IgD-negative memory B cell (primary cell): ENCODE measurements at regions not wholly inside any gene's neighbourhood (a gene's known extent, or its start where the extent isn't known, plus 50 kb on each side); places are given as distances from the start of the nearest gene placed in this dataset.

ENCODE experiments used
- H3K27ac Mint-ChIP-seq, 3 donors: one replicate each; pipeline ENCODE4 v1.8.0; 2020 to 2022; ENCODE audit warnings: mild to moderate bottlenecking in 3 of 3, mixed read lengths in 3 of 3, moderate library complexity in 1 of 3
- H3K27me3 Mint-ChIP-seq: one replicate; pipeline ENCODE4 v1.8.0; 2021; ENCODE audit warnings: mixed read lengths
- H3K36me3 Mint-ChIP-seq: one replicate; pipeline ENCODE4 v1.8.0; 2020; ENCODE audit warnings: mild to moderate bottlenecking, mixed read lengths
- H3K4me1 Mint-ChIP-seq, 3 donors: one replicate each; pipeline ENCODE4 v1.8.0; 2020 to 2022; ENCODE audit warnings: mixed read lengths in 3 of 3, mild to moderate bottlenecking in 1 of 3
- H3K4me3 Mint-ChIP-seq, 4 donors: one replicate each; pipeline ENCODE4 v1.8.0; 2020 to 2022; ENCODE audit warnings: mild to moderate bottlenecking in 4 of 4, mixed read lengths in 4 of 4, moderate library complexity in 3 of 4
- H3K9me3 Mint-ChIP-seq, 3 donors: one replicate each; pipeline ENCODE4 v1.8.0; 2020 to 2021; ENCODE audit warnings: mixed read lengths in 3 of 3, mild to moderate bottlenecking in 1 of 3

DNA sequence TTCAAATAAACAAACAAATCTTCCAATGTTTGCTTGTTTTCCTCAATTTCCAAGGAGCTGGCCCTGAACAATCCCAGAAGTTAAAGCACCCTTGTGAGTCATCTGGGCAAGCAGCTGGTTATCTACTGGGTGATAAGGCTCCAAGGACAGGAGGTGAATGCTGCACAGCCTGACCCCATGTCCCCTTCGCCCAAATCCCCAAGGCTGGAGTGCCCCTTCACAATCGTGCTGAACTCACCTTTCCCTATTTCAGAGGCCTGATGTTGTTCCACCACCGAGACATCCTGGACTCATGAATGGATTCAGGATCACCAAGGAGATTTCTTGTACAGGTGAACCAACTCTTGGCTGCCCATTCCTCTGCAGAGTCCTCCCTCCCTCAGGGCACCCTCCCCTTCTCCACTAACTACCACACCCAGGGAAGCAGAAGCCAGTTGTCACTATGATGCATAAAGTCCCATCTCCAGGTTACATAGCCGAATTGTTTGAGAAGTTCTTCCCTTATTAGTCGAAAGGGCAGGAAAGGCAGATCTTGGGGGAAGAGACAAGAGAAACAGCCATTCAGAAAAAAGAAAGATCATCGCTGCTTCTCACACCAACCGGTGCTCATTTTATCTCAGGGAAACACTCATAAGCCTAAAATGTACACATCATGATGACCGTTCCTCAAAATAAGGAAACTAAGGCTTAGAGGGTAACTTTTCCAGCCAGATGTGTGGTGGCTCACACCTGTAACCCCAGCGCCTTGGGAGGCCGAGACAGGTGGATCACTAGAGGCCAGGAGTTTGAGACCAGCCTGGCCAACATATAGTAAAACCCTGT is 138.8 kb upstream of the RREB1 start:
- no peak overlapping the region for H3K27ac Mint-ChIP-seq
- H3K27me3 Mint-ChIP-seq, result no peaks in the 10 kb centered on the region
- H3K9me3 Mint-ChIP-seq, result peaks cover 0 to 2% (median 0%) of the 10 kb centered on the region in 3 donors
- H3K36me3 Mint-ChIP-seq, result no peaks in the 10 kb centered on the region
- H3K4me3 Mint-ChIP-seq, result no peak overlapping the region
- H3K4me1 Mint-ChIP-seq, result no peaks in the 10 kb centered on the region

DNA sequence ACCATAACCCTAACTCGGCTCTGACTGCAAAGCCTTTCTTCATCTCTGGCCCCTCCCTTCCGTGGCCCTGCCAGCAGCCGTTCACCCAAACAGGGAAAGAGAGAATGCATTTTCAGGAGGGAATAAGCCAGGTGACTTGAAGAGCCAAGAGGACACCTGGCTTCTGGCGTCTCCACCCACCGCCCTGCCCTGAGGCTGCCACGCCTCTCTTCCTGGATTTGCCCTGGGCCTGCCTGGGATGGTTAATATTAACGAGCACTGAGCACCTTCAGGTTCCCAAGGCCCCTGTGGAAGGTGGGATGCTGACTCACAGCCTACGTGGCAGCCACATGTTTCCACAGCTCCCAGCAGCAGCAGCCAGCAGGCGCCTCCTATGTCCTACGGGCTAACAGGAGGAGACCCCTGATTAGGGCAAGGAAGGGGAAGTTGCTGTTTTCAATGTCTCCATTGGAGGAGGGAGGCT is 138.0 kb upstream of the RREB1 start:
- no peak overlapping the region for H3K4me3 Mint-ChIP-seq
- no peaks in the 10 kb centered on the region for H3K36me3 Mint-ChIP-seq
- H3K27me3 Mint-ChIP-seq, result no peaks in the 10 kb centered on the region
- no peaks in the 10 kb centered on the region for H3K4me1 Mint-ChIP-seq
- peaks cover 0 to 2% (median 0%) of the 10 kb centered on the region in 3 donors for H3K9me3 Mint-ChIP-seq
- H3K27ac Mint-ChIP-seq, result no peak overlapping the region

DNA sequence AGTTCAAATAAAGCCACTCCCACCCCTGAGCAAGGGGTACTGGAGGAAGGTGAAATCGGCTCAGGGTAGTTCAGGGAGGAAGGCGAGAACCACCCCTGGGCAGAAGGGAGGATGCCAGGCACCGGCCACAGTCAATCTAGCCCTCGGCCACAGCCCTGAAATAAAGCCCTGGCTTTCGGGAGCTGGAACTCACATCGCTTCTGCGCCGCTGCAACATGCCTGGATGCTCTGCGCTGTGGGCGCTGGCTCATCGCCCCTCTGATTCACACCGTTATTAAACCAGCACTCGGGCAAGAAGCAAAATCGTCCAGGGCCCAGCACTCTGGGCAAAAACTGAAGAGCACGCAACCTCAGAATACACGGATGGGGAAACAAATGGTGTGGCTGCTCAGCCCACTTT is 136.9 kb upstream of the RREB1 start:
- Mint-ChIP-seq H3K27ac (no peak overlapping the region), H3K4me1 (no peaks in the 10 kb centered on the region), H3K36me3 (no peaks in the 10 kb centered on the region), H3K9me3 (peaks cover 0 to 2% (median 0%) of the 10 kb centered on the region in 3 donors), H3K4me3 (no peak overlapping the region), H3K27me3 (no peaks in the 10 kb centered on the region)

- Mint-ChIP-seq H3K9me3 (peaks cover 0 to 2% (median 0%) of the 10 kb centered on the region in 3 donors), H3K4me1 (no peaks in the 10 kb centered on the region), H3K27ac (no peak overlapping the region), H3K36me3 (no peaks in the 10 kb centered on the region), H3K27me3 (no peaks in the 10 kb centered on the region), H3K4me3 (no peak overlapping the region)
Observed at GRCh38 chr6:6971369-6971768, 136.4 kb upstream of the RREB1 start.

GRCh38 chr6:6972456-6972855 is 135.3 kb upstream of the RREB1 start:
- Mint-ChIP-seq H3K9me3 (peaks cover 0 to 2% (median 0%) of the 10 kb centered on the region in 3 donors), H3K27me3 (no peaks in the 10 kb centered on the region), H3K4me1 (no peaks in the 10 kb centered on the region), H3K4me3 (no peak overlapping the region), H3K36me3 (no peaks in the 10 kb centered on the region), H3K27ac (no peak overlapping the region)

- H3K4me1 Mint-ChIP-seq, result no peaks in the 10 kb centered on the region
- no peak overlapping the region for H3K4me3 Mint-ChIP-seq
- H3K27me3 Mint-ChIP-seq, result no peaks in the 10 kb centered on the region
- no peak overlapping the region for H3K27ac Mint-ChIP-seq
- peaks cover 0 to 2% (median 0%) of the 10 kb centered on the region in 3 donors for H3K9me3 Mint-ChIP-seq
- H3K36me3 Mint-ChIP-seq, result no peaks in the 10 kb centered on the region
Observed at GRCh38 chr6:6973721-6974120, 134.0 kb upstream of the RREB1 start.

DNA sequence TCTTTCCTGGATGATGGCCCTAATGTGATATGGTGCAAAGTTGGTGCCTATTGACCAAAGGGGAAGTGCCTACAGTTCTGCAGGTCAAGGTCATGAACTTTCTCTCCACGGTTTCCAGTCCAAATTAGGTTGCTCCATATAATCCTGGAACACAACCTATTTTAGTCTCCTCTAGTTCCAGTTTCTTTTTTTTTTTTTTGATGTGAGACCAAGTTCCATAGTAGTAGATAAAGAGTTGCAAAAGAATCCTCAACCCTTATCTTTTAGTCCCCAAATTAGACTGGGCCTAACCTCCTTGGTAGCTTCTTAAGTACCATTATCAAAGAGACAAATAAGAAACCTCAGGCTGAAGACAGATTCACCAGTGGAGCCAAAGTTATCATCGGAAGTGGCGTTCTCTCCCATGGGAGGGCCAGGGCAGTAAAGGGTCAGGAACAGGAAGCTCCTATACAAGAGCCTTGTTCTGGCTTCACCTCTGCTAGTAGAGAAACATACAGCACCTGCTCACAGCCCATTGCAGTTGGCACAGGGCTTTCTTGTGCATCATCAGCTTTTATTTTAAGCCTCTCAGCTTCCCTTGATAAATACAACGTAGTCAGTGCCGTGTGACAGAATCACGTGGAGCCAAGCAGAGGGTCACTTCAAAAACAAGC is 132.2 kb upstream of the RREB1 start:
- Mint-ChIP-seq H3K9me3 (no peaks in the 10 kb centered on the region), H3K4me1 (no peaks in the 10 kb centered on the region), H3K4me3 (no peak overlapping the region), H3K27ac (no peak overlapping the region), H3K36me3 (no peaks in the 10 kb centered on the region), H3K27me3 (no peaks in the 10 kb centered on the region)

GRCh38 chr6:6976193-6976592 is 131.6 kb upstream of the RREB1 start:
- no peak overlapping the region for H3K4me3 Mint-ChIP-seq
- no peaks in the 10 kb centered on the region for H3K36me3 Mint-ChIP-seq
- no peak overlapping the region for H3K27ac Mint-ChIP-seq
- no peaks in the 10 kb centered on the region for H3K27me3 Mint-ChIP-seq
- no peaks in the 10 kb centered on the region for H3K9me3 Mint-ChIP-seq
- no peaks in the 10 kb centered on the region for H3K4me1 Mint-ChIP-seq

DNA sequence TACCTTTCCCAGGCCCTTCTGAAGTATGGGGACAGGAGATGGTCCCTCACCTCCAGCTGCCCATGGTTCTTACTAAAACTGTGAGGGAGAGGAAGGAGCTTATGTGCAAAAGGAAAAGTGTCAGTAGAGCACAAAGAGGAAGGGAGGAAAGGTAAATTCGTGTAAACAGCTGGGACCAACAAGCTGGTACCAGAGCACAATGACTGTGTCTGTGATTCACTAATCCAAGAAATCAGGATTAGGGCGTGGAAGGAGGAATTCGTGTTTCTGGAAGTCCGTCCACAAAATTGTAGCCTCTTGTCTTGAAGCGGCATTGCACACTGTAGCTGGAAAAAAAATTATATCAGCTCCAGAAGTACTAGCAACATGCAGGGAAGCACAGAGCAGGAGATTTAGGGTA is 129.0 kb upstream of the RREB1 start:
- H3K9me3 Mint-ChIP-seq, result no peaks in the 10 kb centered on the region
- no peaks in the 10 kb centered on the region for H3K27me3 Mint-ChIP-seq
- H3K4me1 Mint-ChIP-seq, result no peaks in the 10 kb centered on the region
- H3K4me3 Mint-ChIP-seq, result no peak overlapping the region
- no peak overlapping the region for H3K27ac Mint-ChIP-seq
- H3K36me3 Mint-ChIP-seq, result no peaks in the 10 kb centered on the region

- H3K4me1 Mint-ChIP-seq, result no peaks in the 10 kb centered on the region
- H3K9me3 Mint-ChIP-seq, result no peaks in the 10 kb centered on the region
- H3K36me3 Mint-ChIP-seq, result no peaks in the 10 kb centered on the region
- peak overlapping the region in 1 of 3 donors; percentile 49 for H3K27ac Mint-ChIP-seq
- no peak overlapping the region for H3K4me3 Mint-ChIP-seq
- H3K27me3 Mint-ChIP-seq, result no peaks in the 10 kb centered on the region
Observed at GRCh38 chr6:6980999-6981597, 126.7 kb upstream of the RREB1 start.

DNA sequence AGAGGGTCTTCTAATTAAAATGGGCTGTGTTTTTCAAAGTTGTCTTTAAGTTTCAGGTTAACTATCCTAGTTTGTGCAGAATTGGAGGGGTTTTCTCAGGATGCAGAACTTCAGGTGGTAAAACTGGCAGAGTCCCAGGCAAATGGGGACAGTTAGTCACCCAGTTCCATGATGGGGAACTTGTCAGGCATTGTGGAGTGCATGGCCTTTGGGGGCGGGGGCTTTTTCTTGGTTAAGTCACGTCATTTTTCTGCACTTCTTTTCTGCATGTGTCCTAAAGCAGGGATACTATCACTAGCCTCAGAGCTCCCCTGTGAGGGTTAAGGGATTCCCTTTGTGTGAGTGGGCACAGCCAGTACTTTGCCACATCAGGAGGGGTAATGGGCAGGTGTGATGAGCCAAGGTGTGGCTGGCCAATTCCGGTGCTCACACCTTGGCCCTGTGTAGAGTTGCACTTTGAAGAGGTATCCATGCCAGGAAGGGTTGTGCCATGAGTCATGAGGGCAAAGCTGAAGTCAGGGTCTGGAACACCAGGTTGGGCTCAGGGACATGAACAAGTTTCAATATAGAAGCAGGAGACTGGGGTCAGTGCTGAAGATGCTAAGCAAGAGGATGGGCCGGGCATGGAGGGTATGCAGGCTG is 126.0 kb upstream of the RREB1 start:
- no peaks in the 10 kb centered on the region for H3K36me3 Mint-ChIP-seq
- H3K4me3 Mint-ChIP-seq, result peak overlapping the region in 1 of 4 donors; percentile 6
- H3K9me3 Mint-ChIP-seq, result no peaks in the 10 kb centered on the region
- no peaks in the 10 kb centered on the region for H3K4me1 Mint-ChIP-seq
- H3K27me3 Mint-ChIP-seq, result no peaks in the 10 kb centered on the region
- H3K27ac Mint-ChIP-seq, result peak overlapping the region in 1 of 3 donors; percentile 49

- no peaks in the 10 kb centered on the region for H3K4me1 Mint-ChIP-seq
- H3K4me3 Mint-ChIP-seq, result no peak overlapping the region
- no peaks in the 10 kb centered on the region for H3K9me3 Mint-ChIP-seq
- H3K27me3 Mint-ChIP-seq, result no peaks in the 10 kb centered on the region
- H3K27ac Mint-ChIP-seq, result no peak overlapping the region
- H3K36me3 Mint-ChIP-seq, result no peaks in the 10 kb centered on the region
Observed at GRCh38 chr6:6982663-6983062, 125.1 kb upstream of the RREB1 start.

GRCh38 chr6:6984585-6985366 is 123.0 kb upstream of the RREB1 start:
- Mint-ChIP-seq H3K27ac (no peak overlapping the region), H3K27me3 (peaks cover 2% of the 10 kb centered on the region), H3K9me3 (no peaks in the 10 kb centered on the region), H3K4me3 (no peak overlapping the region), H3K36me3 (no peaks in the 10 kb centered on the region), H3K4me1 (no peaks in the 10 kb centered on the region)

DNA sequence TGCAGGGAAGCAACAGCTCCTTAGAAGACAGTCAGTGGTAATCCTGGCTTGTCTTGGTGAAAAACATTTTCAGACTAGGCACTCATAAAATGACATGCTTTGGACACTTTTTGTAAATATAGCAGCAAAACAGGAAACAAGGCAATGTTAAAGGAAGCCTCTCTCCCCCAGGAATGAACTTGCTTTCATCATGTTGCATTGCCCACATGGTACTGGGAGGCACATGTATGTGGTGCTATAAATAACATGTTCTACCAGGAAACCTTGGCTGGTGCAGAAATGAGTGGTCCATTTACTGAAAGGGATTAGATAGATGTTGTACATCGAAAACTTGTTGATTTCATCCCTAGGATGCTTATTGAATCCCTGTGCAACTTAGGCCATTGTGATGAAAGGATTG is 121.4 kb upstream of the RREB1 start:
- Mint-ChIP-seq H3K4me1 (no peaks in the 10 kb centered on the region), H3K9me3 (no peaks in the 10 kb centered on the region), H3K27ac (peak overlapping the region in 1 of 3 donors; percentile 1), H3K36me3 (no peaks in the 10 kb centered on the region), H3K27me3 (peaks cover 2% of the 10 kb centered on the region), H3K4me3 (no peak overlapping the region)
